Fibroblast of lung (primary cell): ENCODE measurements at regions not wholly inside any gene's neighbourhood (a gene's known extent, or its start where the extent isn't known, plus 50 kb on each side); places are given as distances from the start of the nearest gene placed in this dataset.

Experiments used
- DNase-seq, 2 donors: peaks; one replicate each; pipeline versions ENCODE4 v3.0.0 to v3.0.0-alpha.2; 2010; ENCODE audit warnings: low read depth in 2 of 2
- H2AFZ ChIP-seq: 2 replicates; pipeline ENCODE4 v1.5.1; 2012; ENCODE audit warnings: low read length, control low read depth, inconsistent platforms
- H3K27ac ChIP-seq: 2 replicates; pipeline ENCODE4 v1.5.1; 2011; ENCODE audit warnings: low read length, control low read depth; ENCODE audit not compliant: insufficient read depth
- H3K27me3 ChIP-seq: 2 replicates; pipeline ENCODE4 v1.5.1; 2011; ENCODE audit warnings: mild to moderate bottlenecking, low read length; ENCODE audit not compliant: control insufficient read depth, insufficient read depth
- H3K36me3 ChIP-seq: 2 replicates; pipeline ENCODE4 v1.5.1; 2011; ENCODE audit warnings: low read length; ENCODE audit not compliant: control insufficient read depth, insufficient read depth
- H3K4me1 ChIP-seq: 2 replicates; pipeline ENCODE4 v1.5.1; 2011; ENCODE audit warnings: low read length; ENCODE audit not compliant: control insufficient read depth, insufficient read depth; ENCODE audit errors: extremely low read depth
- H3K4me2 ChIP-seq: 2 replicates; pipeline ENCODE4 v1.5.1; 2011; ENCODE audit warnings: low read length, control low read depth; ENCODE audit not compliant: insufficient read depth; ENCODE audit errors: extremely low read depth
- H3K4me3 ChIP-seq, 4 experiments: fragments of 200-600 bp in 1 of 4; sonication (generic) in 1 of 4; replicated peaks in 1 of 4; 2 replicates each; pipeline ENCODE4 v1.5.1; 2011 to 2016; ENCODE audit warnings: low read length in 4 of 4, low read depth in 3 of 4, mild to moderate bottlenecking in 3 of 4, control low read depth in 2 of 4, inconsistent platforms in 1 of 4, mixed read lengths in 1 of 4; ENCODE audit not compliant: insufficient read depth in 1 of 4; ENCODE audit errors: control extremely low read depth in 1 of 4
- H3K79me2 ChIP-seq: 2 replicates; pipeline ENCODE4 v1.5.1; 2012; ENCODE audit warnings: mild to moderate bottlenecking, low read length, inconsistent platforms; ENCODE audit not compliant: control insufficient read depth, insufficient read depth
- H3K9ac ChIP-seq: 2 replicates; pipeline ENCODE4 v1.5.1; 2011; ENCODE audit warnings: mild to moderate bottlenecking, low read length, control low read depth; ENCODE audit not compliant: insufficient read depth
- H3K9me3 ChIP-seq: 2 replicates; pipeline ENCODE4 v1.5.1; 2012; ENCODE audit warnings: low read depth, low read length; ENCODE audit not compliant: control insufficient read depth, insufficient read depth
- H4K20me1 ChIP-seq: 2 replicates; pipeline ENCODE4 v1.5.1; 2011; ENCODE audit warnings: low read length; ENCODE audit not compliant: control insufficient read depth, insufficient read depth; ENCODE audit errors: extremely low read depth
- EZH2 ChIP-seq: IDR thresholded peaks from 2 replicates; pipeline ENCODE4 v1.5.1; 2012; ENCODE audit warnings: low read length, control low read depth, mild to moderate bottlenecking; ENCODE audit errors: missing control alignments
- TF ChIP-seq, protein P1 (sequence below), 2 donors: IDR thresholded peaks in 1 of 2; conservative IDR thresholded peaks in 1 of 2; 1 replicate in 1 of 2; 2 replicates in 1 of 2; pipeline ENCODE4 v1.5.1; 2011 to 2012; ENCODE audit warnings: low read length in 2 of 2, control low read depth in 1 of 2, inconsistent platforms in 1 of 2, low read depth in 1 of 2, mild to moderate bottlenecking in 1 of 2

GRCh38 chr14:87879389-87879788, 113.6 kb downstream of the GALC start:
- Histone ChIP-seq H3K4me3 (no peak overlapping the region), H3K27ac (no peak overlapping the region), H3K36me3 (no peaks in the 10 kb centered on the region), H3K4me1 (no peaks in the 10 kb centered on the region), H3K9ac (no peak overlapping the region), H3K9me3 (no peaks in the 10 kb centered on the region), H3K4me2 (no peak overlapping the region), H3K27me3 (no peaks in the 10 kb centered on the region), H3K79me2 (no peaks in the 10 kb centered on the region), H4K20me1 (no peaks in the 10 kb centered on the region), H2AFZ (no peak overlapping the region)
- TF ChIP-seq, protein P1, sequence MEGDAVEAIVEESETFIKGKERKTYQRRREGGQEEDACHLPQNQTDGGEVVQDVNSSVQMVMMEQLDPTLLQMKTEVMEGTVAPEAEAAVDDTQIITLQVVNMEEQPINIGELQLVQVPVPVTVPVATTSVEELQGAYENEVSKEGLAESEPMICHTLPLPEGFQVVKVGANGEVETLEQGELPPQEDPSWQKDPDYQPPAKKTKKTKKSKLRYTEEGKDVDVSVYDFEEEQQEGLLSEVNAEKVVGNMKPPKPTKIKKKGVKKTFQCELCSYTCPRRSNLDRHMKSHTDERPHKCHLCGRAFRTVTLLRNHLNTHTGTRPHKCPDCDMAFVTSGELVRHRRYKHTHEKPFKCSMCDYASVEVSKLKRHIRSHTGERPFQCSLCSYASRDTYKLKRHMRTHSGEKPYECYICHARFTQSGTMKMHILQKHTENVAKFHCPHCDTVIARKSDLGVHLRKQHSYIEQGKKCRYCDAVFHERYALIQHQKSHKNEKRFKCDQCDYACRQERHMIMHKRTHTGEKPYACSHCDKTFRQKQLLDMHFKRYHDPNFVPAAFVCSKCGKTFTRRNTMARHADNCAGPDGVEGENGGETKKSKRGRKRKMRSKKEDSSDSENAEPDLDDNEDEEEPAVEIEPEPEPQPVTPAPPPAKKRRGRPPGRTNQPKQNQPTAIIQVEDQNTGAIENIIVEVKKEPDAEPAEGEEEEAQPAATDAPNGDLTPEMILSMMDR (conservative IDR thresholded peaks at IDR 0.05 in 1 of 2, IDR thresholded peaks at IDR 0.05 in 1 of 2; ENCODE audit: low read depth in 1 of 2, low read length in 2 of 2) = no peak
- TF ChIP-seq EZH2 = no peak
- DNase-seq = no peak

DNA sequence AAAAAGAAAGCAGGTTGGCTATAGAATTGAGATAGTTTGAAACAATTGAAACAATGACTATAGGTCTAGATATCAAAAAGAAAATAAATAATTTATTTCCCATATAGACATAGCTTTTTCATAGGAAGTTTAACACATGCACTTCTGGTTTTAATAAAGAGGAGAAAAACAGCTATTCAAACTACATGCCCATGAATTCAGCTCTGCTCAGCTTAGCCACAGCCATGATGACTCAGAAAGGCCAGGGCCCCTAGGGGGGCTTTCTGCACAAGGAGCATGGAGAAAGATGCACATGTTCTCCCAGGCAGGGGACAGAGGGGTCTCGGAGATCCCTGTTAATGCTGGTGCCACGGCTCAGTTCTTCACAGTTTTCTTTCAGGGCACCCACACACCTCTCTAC, 114.0 kb downstream of the GALC start:
- H3K4me1 ChIP-seq = no peaks in the 10 kb centered on the region
- no peak overlapping the region for H3K27ac ChIP-seq
- H3K36me3 ChIP-seq = no peaks in the 10 kb centered on the region
- no peak overlapping the region for H2AFZ ChIP-seq
- no peak overlapping the region for H3K4me3 ChIP-seq
- H3K79me2 ChIP-seq = no peaks in the 10 kb centered on the region
- TF ChIP-seq, protein P1 (conservative IDR thresholded peaks at IDR 0.05 in 1 of 2, IDR thresholded peaks at IDR 0.05 in 1 of 2; ENCODE audit: low read depth in 1 of 2, low read length in 2 of 2) = no peak
- no peak for TF ChIP-seq EZH2
- no peak overlapping the region for H3K9ac ChIP-seq
- no peak overlapping the region for H3K4me2 ChIP-seq
- no peak for DNase-seq
- no peaks in the 10 kb centered on the region for H3K9me3 ChIP-seq
- H4K20me1 ChIP-seq = no peaks in the 10 kb centered on the region
- no peaks in the 10 kb centered on the region for H3K27me3 ChIP-seq

DNA sequence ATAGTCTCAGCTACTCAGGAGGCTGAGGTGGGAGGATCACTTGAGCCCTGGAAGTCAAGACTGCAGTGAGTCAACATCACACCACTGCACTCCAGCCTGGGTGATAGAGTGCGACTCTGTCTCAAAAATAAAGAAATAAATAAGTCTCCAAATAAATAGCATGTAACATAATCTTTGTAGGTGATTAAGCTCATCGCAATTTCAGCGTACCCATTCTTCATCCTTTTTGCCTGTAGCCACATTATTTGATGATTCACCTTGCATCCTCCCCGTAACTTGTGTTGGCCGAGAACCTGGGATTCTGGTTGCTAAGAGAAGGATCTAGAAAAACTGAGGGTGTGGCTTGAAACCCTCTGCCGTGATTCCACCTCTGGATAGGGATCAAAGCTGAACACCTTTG, 115.1 kb downstream of the GALC start:
- no peaks in the 10 kb centered on the region for H3K4me1 ChIP-seq
- no peaks in the 10 kb centered on the region for H3K9me3 ChIP-seq
- no peak overlapping the region for H3K4me3 ChIP-seq
- no peaks in the 10 kb centered on the region for H4K20me1 ChIP-seq
- no peak overlapping the region for H3K27ac ChIP-seq
- no peak for TF ChIP-seq EZH2
- TF ChIP-seq, protein P1 (conservative IDR thresholded peaks at IDR 0.05 in 1 of 2, IDR thresholded peaks at IDR 0.05 in 1 of 2; ENCODE audit: low read depth in 1 of 2, low read length in 2 of 2) = no peak
- H2AFZ ChIP-seq = no peak overlapping the region
- H3K79me2 ChIP-seq = no peaks in the 10 kb centered on the region
- no peaks in the 10 kb centered on the region for H3K27me3 ChIP-seq
- H3K9ac ChIP-seq = no peak overlapping the region
- peak in 1 of 2 donors; percentile 87 for DNase-seq
- no peak overlapping the region for H3K4me2 ChIP-seq
- H3K36me3 ChIP-seq = no peaks in the 10 kb centered on the region
